ENCODE measurements at regions not wholly inside any gene's neighbourhood (a gene's known extent, or its start where the extent isn't known, plus 50 kb on each side); places are given as distances from the start of the nearest gene placed in this dataset.

DNA sequence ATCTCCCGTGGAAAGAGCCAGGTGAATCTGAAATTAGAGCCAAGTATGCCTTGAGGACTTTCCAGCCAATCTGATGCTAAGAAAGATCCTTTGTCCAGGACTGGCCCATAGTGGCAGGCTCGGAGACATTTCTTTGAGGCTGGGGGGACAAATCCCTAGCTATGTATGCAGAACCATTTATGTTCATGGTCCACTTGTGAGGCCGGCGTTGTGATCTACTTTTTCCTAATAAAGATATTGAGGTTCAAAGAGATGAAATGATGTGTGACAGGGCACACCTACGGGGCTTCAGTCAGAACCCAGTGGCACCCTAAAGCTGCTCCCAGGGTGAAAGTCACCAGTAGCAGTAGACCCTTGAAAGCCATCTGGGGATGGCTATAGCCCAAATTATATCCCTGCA lies 120.3 kb upstream of the MAFB start:
- no peak for DNase-seq

DNA sequence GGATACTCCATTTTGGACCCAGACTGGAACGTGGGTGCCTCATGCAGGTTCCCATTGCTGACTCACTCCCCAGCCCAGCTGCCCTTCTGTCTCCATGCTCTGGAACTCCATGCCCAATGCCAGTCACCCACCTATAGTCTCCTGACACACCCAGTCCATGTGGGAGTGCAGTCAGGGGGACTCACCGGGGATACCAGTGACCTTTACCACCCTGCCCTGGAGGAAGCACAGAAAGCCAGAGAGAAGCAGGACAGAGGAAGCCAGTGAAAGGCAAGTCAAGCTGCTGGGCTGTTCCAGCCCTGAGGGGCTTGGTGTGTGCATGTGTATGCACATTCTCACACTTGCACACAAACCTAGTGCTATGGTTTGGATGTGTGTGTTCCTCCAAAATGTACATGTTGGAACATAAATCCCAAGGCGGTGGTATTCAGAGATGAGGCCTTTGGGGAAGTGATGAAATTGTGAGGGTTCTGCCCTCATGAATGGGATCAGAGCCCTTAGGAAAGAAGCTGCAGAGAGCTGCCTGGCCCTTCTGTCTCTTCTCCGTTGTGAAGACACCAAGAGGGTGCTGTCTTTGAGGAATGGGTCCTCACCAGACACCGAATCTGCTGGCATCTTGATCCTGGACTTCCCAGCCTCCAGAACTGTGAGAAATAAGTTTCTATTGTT lies 121.4 kb upstream of the MAFB start:
- DNase-seq = peak; percentile 10

DNA sequence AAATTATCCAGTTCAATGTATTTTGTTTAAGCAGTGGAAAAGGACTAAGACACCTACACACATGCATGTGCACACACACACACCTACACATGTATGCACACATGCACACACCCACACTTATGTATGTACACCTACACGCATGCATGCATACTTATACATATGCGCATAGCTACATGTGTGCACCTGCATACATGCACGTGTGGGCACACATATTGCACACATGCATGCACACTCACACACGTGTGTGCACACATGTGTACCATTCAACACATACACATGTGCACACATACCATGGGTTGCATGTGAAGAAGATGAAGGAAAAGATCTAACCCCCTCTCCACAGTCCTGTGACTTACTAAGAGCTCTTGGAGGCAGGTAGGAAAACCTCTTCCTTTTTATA lies 122.0 kb upstream of the MAFB start:
- no peak for DNase-seq

DNA sequence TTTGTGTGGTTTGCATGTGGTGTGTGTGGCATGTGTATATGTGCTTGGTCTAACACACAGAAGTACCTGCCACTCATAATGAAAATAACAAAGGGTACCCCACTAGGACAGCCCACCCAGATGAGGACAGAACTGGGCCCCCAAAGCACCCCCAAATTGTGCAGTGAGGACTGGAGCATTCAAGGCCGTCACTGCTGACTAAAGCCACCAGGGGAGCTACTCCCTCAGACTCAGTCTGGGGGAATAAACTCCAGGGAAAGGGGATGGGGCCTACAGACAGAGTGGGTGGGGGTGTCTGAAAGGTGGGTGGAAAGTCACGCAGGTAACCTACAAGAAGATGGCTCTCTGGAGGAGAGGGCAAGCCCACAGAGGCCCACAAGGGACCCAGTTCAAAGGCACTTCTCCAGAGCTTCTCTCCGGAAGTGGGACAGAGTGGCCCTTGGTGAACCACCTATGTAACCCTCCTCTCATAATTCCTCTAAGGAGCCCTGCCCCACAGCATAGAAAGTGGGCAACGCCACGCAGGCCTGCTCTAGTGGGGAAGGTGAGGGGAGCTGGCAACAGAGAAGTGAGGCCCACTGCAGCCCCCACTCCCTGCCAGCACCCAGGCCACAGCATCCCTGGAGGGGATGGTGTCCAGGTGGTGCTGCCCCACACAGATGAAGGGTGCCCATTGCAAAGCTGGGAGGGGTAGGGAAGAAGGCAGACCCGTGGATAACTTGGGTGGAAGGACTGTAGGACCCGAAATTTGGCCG lies 122.8 kb upstream of the MAFB start:
- no peak for DNase-seq

DNA sequence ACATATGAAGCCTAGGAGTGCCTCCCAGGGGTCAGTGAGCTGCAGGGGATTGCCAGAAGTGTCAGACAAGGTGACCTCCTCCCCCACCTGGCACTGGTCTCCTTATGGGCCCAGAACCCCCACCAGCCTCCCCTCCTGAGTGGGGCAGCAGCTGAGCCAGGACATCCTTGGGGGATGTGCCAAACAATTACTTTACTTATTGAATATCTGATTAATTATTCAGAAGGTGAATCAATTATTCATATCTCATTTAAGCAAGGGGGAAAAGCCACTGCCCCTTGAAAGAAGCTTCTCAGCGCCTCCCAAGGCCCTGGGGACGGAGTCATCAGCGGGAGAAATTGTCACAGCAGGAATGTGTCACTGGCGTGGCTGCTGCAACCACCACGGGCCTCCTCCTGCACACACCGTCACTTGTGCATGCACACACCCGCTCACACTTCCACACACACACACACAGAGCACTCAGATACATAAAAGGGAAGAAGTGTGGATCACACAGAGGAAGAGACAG lies 123.4 kb upstream of the MAFB start:
- DNase-seq = no peak

DNA sequence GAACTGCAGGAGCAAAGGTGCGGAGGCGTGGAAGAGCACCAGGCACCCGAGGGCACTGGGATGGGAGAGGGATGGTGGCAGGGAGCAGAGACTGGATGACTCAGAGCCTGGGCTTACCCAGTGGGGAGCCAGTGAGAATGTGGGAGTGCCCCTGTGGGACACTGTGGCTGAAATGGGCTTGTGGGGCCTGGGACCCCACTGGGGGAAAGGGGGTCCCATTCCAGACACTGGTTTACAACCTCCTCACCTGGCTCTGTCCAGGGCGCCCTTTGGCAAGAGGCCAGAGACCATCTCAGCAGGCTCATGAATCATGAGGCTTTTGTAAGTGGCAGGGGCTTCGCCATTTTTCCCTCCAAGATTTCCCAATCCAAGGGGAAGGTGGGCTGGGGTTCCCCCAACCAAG lies 124.0 kb upstream of the MAFB start:
- no peak for DNase-seq

DNA sequence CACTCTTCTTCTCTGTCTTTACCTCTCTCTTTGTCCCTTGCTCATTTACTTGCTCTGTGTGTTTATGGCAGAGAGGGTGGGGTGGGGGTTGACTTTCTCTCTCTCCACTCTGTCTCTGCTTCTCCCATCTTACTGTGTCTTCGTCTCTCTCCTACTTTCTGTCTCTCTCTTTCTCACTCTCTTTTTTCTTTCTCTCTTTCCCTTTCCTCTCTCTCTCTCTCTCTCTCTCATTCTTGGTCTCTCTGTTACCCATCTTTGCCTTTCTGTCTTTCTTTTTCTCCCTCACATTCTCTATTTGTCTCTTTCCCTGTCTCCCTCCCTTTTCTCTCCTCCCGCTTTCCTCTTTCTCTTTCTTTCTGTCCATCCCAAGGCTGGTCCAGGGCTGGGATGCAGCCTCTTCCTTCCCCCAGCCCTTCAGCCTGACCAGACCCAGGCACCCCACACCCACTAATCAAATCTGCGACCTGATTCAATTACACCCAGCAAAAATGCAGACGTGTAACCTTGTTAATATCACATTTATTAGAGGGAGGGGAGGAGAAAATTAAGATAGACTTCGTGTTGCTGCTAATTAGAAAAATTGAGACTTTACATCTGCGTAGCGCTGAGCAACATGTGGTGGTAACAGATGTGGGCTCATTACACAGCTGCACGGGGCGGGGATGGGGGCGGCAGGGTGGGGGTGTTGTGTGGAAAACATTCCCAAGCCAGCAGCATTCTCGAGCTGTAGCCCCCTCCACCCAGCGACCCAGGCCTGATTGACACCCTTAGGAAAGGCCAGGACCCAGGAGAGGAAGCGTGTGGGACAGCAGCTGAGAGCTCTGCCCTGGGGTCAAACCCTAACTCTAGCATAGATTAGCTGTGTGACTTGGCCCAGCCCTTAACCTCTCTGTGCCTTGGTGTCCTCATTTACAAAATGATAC lies 124.9 kb upstream of the MAFB start:
- DNase-seq = no peak

DNA sequence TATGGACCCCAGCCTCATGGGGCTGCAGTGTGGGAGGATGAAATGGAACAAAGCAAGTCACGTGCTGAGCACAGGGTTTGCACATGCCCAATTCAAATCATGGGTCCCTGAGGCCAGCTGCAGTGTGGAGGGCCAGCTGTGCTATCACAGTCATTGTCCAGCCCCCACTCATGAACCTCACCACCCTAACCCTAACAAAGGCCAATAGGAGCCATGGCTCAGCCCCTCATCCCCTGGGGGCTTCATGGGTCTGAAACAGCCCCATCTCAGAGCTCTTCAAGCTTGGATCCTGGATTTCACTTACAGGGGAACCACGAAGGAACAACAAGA lies 125.6 kb upstream of the MAFB start:
- no peak for DNase-seq

DNA sequence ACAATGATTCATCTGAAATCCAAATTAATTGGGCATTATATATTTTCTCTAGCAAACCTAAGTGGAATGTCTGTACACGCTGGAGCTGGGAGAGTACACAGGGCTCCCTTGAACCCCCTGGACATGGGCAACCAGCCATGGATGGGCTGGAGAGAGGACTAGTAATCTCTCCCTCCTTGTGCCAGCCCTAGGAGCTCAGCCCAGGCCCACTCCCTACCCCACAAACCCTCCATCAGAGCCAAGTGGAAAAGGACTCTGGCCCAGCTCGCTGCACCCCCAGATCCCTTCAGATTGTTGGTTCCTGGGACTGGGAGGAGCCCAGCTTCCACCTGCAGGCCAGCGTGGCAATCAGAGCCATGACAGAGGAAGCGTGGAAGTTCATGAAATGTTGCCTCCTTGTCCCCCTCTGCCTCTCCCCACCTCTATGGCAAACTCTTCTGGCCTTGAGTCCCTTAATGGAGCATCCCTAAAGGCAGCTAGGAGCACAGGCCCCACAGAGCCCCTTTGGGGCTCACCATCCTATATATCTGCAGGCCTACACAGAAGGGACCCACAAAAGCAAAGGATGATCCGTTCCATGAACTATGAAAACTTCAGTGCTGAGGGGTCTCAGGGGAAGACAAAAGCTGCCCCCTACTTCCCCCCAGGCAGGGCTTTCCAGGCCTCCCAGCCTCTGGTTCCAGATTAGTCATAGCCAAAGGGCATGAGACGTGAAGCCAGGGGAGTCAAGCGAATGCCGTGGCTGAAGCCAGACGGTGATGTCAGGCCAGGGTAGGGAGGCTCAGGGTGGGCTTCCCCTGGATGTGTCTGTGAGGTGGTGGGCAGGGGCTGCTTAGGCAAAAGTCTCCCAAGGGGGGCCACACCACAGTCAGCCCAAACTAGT lies 126.4 kb upstream of the MAFB start:
- DNase-seq = no peak

DNA sequence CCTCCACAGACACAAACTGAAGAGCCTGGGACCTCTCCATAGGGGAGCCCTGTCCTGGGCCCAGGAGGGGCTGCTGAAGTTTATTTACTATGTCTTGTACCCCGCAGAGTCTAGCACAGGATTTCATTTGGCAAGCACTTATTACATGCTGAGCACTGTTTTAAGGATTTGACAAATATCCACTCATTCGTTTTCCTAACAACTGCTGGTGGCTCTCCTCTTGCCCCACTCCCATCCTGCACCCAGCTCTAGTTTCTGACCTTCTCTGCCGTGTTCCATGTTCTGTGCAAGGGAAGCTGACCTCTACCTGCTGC lies 127.0 kb upstream of the MAFB start:
- DNase-seq = no peak

DNA sequence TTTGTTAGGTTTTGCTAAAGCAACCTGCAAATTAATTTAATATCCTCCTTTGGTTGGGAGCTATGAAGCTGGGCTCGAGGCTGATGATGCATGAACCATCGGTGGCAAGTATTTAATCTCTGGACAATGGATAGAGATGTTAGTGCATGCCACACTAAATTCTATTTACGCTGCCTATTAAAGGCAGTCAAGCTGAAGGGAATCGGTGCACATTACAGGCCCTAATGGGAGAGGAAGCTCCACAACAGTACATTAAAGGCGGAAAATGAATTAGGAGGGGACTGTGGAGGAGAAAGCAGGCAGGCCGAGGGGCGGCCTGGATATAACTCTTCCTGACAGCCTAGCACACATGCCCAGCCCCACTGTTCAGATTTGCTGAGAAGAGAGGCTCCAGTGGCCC lies 132.4 kb upstream of the MAFB start:
- no peak for DNase-seq

DNA sequence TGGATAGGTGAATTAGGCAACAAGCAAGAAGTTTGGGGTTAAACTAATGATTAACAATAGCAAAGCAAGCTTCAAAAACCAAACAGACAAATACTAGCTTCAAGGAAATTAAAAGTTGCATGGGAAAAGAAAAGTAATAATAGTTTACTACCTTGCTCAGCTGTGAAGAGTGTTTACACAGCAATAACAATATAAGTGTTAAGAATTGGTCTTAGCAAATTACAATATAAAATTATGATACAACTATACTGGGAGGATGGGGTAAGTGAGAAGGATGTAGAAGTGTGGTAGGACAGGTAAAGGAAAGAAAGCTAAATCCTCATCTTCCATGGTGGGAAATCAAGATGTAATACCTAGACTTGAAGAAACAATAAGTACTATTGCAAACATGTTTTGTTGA lies 137.7 kb upstream of the MAFB start:
- DNase-seq = no peak

DNA sequence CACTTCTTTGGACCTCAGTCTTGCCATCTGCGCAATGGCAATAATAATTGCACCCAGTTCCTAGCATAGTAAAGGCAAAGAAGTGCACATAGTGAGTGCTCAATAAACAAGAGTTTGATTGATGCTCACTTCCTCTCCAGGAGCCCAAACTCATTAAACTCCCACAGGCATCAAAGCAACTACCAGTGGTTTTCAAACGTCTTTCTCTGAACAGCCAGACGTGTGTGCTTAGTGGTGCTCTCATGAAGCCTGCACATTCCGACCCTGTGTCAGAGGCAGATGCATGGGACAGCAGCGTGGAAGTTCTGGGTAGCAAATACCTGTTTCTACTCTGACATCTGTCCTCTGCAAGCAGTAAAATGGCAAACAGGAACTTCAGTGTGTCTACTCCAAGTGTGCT lies 146.3 kb upstream of the MAFB start:
- DNase-seq = no peak

DNA sequence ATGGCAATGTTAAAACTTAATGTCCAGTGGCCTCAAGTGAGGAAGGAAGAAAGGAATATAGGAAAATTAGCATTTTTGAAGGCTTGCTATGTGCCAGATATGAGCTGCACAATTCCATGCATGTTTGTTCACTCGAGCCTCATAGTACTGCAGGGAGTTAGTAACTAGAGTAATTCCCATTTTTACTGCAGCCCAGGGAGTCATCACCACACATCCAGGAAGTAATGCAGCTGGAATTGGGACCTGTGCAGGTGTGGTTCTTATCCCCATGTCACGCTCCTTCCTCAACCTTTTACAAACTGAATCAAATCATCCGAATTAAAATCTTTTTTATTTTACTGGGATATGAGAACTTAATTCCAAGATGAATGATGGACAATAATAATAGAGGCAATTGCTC lies 149.5 kb upstream of the MAFB start:
- no peak for DNase-seq

DNA sequence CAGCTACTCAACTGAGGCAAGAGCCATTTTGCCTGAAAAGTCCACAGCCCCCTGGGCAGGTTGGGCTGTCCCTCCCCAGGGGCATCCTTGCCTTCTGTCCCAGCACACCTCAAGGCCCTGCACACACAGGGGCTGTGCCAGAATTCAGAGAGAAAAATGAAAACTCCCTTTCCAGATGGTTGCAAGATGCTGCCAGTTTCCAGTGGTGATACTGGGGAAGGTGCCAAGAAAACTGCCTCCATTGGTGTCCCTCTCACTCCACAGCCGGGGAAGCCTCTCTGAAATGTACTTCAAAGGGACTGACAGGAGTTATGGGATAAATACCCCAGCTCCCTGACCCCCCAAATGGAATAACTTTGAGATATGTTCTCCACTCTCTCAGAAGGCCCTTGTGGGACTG lies 154.2 kb upstream of the MAFB start:
- DNase-seq = no peak

DNA sequence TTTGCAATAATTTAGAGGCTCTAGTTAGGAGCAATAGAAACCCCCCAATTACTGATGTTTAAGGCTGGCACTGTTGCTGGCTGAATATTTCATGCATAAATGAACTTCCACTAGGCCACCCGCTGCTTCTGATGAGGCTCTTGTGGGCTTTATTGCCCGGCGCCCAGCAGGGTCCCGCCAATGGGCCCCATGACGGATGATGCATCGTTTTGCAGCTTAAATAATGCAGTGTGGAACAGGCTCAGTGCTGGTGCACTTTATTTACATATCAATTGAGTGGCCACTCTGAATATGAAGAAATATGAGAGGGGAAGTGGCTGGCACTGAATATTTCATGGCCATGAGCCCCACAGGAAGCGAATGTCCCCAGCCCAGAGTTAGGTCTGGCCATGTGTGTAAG lies 155.3 kb upstream of the MAFB start:
- no peak for DNase-seq

DNA sequence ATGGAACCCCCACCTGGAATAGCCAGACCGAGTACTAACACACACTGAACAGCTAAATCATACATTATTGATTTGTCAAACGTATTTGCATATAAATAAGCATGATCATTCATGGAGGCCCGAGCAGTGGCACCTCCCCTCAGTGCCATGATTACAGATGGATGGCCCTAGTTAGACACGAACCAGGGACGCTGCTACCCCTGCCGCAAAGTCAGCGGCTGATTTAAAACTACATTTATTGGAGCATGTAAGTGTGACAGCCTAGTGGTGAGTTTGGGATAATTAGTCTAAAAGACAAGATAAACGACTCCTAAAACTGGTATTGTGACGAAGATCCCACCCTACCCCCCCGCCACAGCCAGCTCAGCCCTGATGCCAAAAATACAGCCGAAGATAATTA lies 159.1 kb upstream of the MAFB start:
- no peak for DNase-seq

DNA sequence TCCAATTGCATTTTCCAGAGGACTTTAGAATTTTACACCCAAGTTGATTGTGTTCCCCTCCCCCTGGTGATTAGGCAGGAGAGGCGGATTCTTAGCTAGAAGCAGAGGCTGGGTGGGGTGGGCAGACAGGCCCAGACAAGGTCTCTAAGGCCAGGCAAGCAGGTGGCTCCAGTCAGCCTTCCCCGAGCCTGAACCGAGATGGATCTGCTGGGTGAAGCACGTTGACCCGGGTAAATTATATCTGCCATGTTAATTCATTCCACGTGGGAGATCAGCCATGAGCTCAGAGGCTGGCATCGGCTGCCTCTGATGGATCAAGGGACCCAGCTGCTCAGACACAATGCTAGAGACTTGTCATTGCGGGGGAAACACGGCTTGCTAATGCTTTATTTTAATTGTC lies 159.5 kb upstream of the MAFB start:
- no peak for DNase-seq

DNA sequence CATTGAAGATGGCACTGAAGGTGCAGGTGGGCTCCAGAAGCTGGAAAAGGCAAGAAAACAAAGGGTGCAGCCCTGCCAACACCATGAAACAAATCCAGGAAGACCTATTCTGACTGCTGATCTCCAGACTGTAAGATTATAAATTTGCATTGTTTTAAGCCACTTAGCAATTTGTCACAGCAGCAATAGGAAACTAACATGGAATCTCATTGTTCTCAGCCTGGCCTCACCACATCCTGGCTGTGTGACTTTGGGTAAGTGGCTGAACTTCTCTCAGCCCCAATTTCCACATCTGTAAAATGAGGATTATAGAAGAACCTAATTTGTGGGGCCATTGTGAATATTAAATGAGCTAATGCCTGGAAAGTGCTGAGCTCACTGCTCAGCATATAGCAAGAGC lies 160.4 kb upstream of the MAFB start:
- DNase-seq = no peak

DNA sequence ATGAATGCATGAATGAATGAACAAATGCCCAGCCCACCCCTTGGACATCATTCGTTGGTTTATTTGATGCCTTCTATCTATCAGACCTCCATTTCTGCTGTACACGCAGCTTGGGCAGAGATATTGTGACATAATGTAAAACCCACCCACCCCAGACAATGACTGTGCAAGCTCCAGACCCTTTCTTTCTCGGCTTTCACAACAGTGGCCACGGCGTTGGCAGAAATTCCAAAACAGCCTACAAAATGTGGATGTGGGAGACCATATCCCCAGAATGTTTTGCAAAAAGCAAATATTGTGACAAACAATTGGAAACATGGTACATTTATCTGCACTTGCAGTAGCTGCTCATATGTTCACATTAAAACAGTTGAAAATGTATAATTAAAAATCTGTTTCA lies 162.0 kb upstream of the MAFB start:
- no peak for DNase-seq

DNA sequence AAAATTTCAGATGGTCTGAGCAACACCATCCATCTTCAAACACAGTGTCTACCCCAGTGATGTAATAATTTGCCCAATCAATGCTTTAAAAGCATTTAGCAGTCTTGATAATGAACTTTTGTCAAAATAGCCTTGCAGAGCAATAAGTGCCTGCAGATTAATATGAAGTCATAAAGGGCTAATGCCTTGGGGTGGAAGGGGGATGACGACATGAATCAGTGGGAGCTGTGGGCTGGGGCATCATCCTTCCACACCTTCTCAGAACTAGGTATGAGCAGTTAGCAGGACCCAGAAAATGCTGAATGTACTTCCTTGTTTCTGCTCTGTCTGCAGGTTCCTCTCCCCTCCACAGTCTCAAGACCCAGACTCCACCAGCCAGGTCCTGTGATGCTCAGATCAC lies 166.2 kb upstream of the MAFB start:
- no peak for DNase-seq

DNA sequence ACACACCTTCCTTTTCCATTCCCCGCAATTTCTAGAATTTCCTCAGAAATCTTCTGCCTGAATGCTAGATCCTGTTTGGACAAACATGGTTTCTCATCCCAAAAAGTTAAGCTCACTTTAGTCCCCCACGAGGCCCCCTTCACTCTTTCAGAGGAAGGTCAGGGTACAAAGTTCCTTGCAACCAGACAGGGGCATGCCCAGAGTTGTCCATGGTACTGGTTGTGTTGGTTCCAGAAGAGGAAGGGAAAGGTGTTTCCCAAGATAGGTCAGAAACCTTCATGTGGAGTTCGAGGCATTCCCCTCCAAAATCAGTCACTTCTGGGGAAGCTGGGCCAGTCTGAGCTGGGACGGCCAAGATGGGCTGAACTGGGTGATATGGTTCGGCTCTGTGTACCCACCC lies 167.6 kb upstream of the MAFB start:
- DNase-seq = no peak

DNA sequence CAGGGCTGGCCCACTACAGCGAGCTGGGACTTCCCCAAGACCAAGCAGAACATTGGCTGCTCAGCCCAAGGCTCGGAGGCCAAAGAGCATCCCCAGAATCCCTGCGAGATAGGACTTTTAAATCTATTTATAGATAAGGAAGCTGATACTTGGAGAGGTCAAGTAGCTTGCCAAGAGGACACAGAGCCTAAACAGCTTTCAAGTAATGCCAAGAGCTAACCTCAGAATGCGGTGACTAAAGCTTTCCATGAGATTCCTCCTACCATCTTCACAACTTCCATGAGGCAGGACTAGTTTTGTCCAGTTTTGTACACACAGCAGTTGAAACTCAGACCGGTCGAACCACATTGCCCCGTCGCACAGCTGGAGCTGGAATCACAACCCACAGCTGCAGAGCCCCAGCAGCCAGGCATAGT lies 168.1 kb upstream of the TOP1 start:
- no peak for DNase-seq

All from MV-4-11 (cell line).